Islet precursor cell (in vitro differentiated cells): ENCODE measurements at regions not wholly inside any gene's neighbourhood (a gene's known extent, or its start where the extent isn't known, plus 50 kb on each side); places are given as distances from the start of the nearest gene placed in this dataset.
A peak's percentile ranks its signal among the peaks of the same experiment; 100 is the strongest.
"Not testable (repeated sequence)": the region's sequence is repeated elsewhere in the genome, so short reads cannot be mapped to it uniquely, and the experiment has no call there.

Experiments used
- DNase-seq: peaks from one replicate; pipeline ENCODE4 v3.0.0-alpha.2; 2018

DNA sequence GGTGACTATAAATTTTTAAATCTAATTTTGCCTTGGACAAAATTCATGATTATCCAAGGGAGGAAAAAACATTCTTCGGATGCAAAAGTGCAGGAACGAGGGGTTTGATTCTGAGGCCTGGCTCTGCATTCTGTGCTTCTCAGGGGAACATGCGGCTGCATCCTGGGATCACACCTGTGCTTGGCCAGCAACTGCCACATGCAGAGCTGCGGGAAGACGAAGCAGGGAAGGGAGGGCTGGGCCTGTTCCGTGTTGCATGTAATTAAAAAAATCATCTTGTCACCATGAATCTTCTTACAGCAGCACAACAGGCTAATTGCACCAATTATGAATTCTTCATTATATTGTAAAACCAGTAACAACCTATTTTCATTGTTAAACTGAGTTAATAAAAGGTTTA, 158.0 kb upstream of the ALKAL2 start:
- DNase-seq, result peak; percentile 31

- peak; percentile 40 for DNase-seq
Observed at GRCh38 chr2:444937-445884, 157.3 kb upstream of the ALKAL2 start.

DNA sequence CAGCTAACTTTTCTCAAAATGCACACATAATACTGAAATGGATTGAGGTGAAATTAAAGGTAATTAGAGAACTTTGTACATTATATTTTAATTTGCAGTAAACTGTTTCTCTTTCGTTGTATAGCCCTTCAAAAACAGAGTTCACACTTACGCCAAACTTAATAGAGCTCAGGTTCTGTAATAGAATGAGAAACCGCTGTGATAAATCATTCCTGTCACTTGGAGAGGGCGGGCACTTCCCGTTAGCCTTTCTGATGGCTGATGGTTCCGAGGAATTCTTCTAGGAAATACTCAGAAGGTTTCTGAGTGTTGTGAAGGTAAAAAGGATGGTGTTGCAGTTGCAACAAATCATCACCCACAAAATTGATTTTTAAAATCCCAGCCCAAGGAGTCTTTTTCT, 155.8 kb upstream of the ALKAL2 start:
- no peak for DNase-seq

DNA sequence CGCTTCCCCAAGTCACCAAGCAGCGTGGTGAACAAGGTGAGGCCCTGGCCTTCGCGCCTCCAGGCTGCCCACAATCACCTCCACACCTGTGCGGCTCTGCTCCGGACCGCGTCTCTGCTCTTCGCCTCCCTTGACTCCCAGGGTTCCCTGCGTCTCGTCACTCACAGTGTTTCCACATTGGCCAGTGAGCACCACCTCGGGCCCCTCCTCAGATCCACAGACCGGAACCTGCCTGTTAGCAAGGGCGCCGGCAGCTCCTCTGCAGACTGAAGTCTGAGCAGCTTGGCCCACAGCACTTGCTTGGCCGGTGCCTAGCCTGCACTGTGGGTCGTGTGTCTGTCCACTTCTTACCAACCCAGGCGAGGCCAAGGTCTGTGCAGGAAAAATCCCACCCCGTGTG, 155.3 kb upstream of the ALKAL2 start:
- DNase-seq, result no peak

GRCh38 chr2:441258-442022, 153.5 kb upstream of the ALKAL2 start:
- DNase-seq, result peak; percentile 35

- no peak for DNase-seq
Observed at GRCh38 chr2:440403-440740, 152.5 kb upstream of the ALKAL2 start.

- peak; percentile 22 for DNase-seq
Observed at GRCh38 chr2:439556-440402, 151.9 kb upstream of the ALKAL2 start.

GRCh38 chr2:439077-439476, 151.2 kb upstream of the ALKAL2 start:
- DNase-seq, result peak; percentile 35

GRCh38 chr2:437756-438393, 150.0 kb upstream of the ALKAL2 start:
- peak; percentile 36 for DNase-seq

DNA sequence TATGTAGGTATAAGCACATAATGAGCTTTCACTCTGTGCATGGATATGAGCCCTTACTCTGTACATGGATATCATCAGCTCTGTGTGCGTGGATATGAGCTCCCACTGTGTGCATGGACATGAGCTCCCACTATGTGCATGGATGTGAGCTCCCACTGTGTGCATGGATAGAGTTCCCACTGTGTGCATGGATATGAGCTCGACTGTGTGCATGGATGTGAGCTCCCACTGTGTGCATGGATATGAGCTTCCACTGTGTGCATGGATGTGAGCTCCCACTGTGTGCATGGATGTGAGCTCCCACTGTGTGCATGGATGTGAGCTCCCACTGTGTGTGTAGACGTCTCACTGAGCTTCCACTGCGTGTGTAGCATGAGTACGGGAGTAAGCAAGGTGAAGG, 149.3 kb upstream of the ALKAL2 start:
- DNase-seq, result no peak

DNA sequence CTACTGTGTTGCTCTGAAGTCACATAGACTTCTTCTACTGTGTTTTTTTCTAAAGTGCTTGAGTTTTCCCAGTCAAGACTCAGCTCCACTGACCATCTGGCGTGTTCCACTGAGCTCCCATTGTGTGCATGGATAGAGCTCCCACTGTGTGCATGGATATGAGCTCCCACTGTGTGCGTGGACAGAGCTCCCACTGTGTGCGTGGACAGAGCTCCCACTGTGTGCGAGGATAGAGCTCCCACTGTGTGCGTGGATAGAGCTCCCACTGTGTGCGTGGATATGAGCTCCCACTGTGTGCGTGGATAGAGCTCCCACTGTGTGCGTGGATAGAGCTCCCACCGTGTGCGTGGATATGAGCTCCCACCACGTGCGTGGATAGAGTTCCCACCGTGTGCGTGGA, 148.3 kb upstream of the ALKAL2 start:
- DNase-seq, result no peak

DNA sequence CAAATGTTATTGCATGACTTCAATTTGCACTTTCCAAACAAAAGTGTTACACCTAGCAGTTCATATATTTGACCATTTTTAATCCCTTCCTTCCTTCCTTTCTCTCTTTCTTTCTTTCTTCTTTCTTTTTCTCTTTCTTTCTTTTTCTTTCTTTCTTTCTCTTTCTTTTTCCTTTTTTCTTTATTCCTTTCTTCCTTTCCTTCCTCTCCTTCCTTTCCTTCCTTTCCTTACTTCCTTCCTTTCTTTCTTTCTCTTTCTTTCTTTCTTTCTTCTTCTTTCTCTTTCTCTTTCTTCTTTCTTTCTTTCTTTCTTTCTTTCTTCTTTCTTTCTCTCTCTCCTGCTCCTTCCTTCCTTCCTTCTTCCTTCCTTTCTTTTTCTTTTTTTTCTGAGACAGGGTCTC, 146.7 kb upstream of the ALKAL2 start:
- DNase-seq, result no peak

- peak; percentile 32 for DNase-seq
Observed at GRCh38 chr2:433216-433615, 145.3 kb upstream of the ALKAL2 start.

GRCh38 chr2:430291-431040, 142.6 kb upstream of the ALKAL2 start:
- DNase-seq, result peak; percentile 38

GRCh38 chr2:429575-430254, 141.8 kb upstream of the ALKAL2 start:
- DNase-seq, result peak; percentile 16

- DNase-seq, result no peak
Observed at GRCh38 chr2:429142-429541, 141.3 kb upstream of the ALKAL2 start.

- peak; percentile 32 for DNase-seq
Observed at GRCh38 chr2:428591-428990, 140.7 kb upstream of the ALKAL2 start.

DNA sequence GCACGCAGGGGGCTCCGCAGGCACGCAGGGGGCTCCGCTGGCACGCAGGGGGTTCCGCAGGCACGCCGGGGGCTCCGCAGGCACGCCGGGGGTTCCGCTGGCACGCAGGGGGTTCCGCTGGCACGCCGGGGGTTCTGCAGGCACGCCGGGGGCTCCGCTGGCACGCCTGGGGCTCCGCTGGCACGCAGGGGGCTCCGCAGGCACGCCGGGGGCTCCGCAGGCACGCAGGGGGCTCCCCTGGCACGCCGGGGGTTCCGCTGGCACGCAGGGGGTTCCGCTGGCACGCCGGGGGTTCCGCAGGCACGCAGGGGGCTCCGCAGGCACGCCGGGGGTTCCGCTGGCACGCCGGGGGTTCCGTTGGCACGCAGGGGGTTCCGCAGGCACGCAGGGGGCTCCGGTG, 138.8 kb upstream of the ALKAL2 start:
- DNase-seq, result not testable (repeated sequence)

GRCh38 chr2:425947-426346, 138.1 kb upstream of the ALKAL2 start:
- peak; percentile 33 for DNase-seq

- no peak for DNase-seq
Observed at GRCh38 chr2:425243-425642, 137.4 kb upstream of the ALKAL2 start.
